ENCODE measurements at regions not wholly inside any gene's neighbourhood (a gene's known extent, or its start where the extent isn't known, plus 50 kb on each side); places are given as distances from the start of the nearest gene placed in this dataset.

DNA sequence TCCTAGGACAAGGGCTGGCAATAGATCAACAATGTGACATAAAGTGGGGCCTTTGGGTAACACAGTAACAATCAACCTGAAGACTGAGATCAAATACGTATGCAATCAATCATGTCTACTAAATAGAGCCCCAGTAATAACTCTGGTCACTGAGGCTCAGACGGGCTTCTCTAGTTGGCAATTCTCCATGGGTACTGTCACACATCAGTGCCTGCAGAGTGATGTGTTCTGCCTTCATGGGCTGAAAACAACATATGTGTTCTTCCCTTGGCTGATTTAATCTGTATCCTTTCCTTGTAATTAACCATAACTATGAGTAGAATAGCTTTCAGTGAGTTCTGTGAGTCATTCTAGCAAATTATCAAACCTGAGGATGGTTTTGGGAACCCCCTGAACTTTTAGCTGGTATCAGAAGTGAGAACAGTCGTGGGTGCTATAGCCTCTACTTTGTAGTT lies 113.6 kb downstream of the TMCO5A start:
- DNase-seq: no peak

DNA sequence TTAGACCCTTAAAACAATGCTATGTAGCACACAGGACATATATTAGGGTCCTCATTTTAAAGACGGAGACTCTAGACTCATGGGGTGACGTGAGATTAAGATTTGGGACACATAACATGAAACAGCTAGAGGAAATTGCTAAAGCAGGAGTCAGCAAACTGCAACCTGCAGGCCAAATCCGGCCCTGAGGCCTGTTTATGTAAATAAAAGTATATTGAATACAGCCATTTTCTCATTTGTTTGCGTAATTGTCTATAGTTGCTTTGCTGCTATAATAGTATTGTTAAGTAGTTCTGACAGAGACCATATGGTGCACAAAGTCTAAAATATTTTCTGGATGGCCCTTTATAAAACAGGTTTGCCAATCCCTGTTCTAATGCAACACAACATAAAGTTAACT lies 115.5 kb downstream of the TMCO5A start:
- DNase-seq: no peak

DNA sequence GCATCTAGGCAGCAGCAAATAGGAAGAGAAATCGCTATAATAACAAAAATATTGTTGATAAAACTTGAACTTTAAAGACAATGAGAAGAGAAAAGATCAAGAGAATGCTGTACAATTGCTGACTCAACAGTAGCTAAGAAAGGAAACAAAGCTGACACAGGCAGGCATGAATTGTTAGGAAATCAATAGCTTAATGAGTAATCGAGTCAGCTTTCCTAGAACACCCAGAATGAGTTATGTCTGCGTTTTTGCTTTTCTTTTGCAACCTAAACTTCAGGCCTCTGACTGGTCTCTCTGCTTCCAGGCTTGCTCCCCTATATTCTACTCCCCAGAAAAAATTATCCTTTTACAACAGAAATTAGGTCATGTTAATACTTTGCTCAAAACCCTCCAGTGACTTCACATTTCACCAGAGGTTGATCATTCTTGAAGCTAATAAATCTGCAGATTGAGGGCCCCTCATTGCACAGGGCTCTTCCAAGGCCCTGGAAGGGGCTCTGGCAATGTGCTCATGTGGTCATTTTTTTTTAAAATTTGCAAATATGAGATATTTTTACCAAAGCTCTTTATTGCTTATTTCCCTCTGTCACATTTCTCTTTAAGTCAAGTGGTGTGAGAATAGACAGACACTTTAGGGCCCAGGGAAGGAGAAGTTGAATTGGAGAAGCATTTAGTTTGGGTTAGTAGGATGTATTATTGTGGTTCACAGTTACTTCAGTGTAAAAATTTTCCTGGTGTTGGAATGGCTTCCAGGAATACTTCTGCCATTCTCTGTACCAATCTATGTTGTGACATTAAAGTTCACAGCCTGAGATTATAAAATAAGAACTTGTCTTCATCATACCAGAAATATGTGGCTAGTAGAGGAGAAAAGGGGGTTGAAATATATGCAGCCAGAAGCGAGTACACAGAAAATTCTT lies 116.3 kb downstream of the TMCO5A start:
- no peak for DNase-seq

DNA sequence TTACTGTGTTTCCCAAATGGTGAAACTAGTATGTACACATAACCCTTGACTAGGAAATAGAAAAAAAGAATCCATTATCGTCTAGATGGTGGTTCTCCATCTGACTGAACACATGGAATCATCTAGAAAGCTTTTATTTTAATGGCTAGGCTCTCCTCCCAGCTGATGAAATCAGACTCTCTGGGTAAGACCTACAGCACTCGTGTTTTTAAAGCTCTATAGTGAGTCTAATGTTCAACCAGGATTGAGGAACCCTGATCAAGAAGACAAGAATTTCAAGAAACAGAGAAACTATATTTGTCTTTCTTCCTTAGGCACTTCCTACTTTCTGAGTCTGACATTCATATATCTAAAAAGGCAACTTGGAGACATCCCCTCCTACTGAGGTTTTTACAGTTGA lies 118.8 kb downstream of the TMCO5A start:
- DNase-seq: no peak

DNA sequence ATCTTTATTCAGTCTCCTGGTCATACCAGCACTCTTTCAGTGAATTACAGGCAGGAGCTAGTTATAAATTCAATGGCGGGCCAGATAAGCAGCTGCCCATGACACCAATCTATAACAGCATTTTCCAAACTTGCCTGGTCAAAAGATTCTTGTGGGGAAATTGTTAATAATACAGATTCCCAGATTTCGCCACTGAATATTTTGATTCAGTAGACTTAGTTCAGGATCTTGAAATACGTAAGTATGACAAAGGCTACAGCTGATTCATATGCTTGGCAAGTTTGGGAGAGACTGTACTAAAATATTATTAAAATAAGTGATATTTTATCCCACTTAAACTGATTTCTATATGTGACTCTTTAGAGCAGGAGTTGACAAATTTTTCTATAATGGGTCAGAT lies 119.3 kb downstream of the TMCO5A start:
- no peak for DNase-seq

DNA sequence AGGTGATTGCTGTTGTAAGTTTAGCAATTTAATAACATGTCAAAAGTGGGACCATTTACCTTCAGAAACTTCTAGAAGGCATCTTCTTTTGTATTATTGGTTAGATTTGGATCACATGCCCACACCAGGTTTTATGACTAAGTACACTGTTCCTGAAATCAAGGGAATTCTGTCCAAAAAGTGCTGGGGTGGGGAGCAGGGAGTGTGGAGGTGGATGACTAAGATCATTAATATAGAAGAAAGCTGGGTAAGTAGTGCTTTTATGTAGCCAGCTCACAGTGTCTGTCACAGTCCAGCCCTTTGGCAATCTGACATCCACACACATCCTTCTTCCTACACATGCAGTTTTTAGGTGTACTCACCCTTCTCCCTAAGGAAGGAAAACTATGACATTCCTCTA lies 120.0 kb downstream of the TMCO5A start:
- no peak for DNase-seq

DNA sequence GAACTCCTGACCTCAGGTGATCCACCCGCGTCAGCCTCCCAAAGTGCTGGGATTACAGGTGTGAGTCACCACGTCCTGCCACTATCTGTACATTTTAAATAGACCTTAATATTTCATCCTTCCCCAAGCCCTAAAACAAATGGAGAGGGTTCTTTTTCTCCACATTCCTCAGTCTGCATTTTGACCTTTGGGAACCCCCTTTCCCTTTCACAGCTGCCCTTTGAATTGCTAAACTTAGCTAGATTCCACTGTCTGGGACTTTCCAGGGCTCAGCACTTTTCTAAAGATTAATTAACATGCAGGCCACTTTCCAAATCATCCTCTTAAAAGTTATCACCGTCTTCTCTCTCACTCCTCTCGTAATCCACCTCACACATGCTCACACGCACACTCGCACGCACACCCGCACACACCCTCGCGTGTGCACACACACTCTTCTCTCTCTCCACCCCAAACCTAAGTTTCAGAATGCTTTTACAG lies 124.2 kb downstream of the TMCO5A start:
- no peak for DNase-seq

DNA sequence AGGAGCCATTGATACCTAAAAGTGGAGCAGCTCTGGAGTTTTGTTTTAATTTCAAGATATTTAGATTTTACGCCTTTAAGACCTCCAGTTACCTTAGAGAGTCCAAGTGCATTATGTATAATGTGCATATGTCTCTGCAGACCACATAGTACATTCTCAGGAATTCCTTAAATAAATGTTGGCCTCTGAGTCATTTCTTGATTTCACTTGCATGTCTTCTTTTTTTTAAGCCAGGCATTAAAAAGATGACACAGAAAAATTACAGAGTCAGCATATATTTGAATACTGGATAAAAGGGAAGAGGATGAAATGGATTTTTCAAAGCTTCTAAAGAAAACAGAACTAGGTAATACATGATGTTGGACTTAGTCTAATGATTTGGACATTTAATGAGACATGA lies 125.2 kb downstream of the TMCO5A start:
- DNase-seq: no peak

DNA sequence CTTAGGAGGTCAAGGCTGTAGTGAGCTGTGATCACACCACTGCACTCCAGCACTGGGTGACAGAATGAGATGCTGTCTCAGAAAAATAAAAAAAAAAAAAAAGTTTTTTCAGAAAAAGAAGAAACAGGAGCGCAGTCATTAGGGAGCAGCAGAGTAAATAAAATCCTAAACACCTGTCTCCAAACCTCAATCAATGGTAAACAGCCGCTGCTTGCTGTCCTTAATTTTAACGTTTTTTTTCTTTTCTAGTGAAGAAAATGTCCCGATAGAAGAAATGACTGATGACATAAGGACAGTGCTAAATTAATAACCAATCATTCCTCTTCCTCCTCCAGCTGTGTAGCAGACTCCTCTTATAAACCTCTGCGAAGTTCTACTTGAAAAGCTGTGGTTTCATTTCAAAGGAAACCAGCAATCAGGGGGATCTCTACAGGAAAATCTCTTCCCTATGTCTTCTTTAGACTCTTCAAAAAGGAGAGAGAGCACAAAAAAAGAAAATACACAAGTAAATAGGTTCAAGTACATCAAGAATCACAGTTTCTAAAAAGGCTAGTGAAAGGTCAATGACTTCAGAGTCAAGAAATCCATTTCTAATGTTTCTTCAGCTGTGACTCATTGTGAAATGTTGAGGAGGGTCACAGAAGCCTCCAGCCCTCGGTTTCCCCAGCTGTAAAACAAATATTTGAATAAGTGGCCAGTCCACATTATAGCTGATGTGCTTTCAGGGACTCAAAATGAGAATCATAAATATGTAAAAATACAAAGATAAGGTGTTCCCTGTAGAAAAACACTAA lies 127.6 kb downstream of the TMCO5A start:
- no peak for DNase-seq

DNA sequence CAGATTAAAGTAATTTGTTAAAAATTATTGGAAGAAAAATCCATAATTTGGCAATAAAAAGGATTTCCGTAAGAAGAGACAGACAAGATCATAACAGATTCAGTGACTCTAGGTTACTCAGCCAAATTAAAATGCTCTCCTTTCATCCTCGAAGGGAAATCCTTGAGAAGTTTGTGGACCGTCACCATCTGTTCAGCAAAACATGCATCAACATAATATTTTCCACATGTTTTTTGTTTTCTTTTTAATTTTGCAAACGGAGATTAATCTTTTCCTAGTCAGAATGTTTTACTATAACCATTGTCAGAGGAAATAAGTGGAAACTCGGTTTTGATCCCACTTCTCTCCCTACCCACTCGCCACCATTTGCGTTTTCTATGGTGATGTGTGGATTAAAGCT lies 128.3 kb downstream of the TMCO5A start:
- no peak for DNase-seq

DNA sequence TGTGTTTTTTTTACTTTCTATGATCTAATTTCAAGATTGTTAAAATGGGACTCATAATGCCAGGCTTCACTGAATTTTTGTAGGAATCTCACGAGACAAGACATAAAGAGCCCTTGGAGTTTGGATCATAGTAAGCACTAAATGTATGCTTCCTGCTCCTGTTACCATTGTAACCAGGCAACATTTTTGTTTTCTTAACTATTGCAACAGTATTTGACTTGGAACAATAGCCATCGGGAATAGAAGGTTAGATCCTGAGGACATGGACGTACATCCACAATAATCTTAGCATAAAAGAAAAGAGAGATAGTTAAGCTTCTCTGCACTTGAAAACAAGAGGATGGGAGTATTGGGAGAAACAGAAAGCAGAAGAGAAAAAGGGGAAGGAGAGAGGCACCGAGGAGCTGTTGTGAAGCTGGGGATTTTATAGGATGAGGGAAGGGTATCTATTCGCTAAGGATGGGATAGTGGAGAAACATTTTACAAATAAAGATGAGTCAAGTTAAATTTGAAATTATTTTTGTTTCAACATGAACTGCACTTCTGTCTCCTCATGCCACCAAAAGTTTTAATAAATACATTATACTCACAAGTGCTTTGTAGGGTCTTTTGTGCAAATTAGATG lies 131.4 kb downstream of the TMCO5A start:
- no peak for DNase-seq

DNA sequence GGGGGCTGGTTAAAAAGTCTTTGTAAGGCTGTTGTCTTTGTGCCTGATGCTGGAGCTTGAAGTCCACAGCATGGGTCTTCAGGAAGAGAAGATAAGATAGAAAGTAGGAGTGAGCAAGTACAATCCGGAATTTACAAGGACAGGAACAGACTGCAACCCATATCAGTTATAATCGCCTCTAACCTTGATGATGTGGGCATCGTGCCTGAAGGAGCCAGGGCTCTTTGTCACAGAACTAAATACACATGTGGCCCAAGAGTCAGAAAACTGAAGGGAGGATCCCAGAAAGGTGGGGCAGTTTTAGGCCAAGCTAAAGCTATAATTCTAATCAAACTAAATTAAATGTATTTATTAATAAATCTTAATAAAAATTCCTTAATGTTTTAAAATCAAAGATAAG lies 132.2 kb downstream of the TMCO5A start:
- no peak for DNase-seq

DNA sequence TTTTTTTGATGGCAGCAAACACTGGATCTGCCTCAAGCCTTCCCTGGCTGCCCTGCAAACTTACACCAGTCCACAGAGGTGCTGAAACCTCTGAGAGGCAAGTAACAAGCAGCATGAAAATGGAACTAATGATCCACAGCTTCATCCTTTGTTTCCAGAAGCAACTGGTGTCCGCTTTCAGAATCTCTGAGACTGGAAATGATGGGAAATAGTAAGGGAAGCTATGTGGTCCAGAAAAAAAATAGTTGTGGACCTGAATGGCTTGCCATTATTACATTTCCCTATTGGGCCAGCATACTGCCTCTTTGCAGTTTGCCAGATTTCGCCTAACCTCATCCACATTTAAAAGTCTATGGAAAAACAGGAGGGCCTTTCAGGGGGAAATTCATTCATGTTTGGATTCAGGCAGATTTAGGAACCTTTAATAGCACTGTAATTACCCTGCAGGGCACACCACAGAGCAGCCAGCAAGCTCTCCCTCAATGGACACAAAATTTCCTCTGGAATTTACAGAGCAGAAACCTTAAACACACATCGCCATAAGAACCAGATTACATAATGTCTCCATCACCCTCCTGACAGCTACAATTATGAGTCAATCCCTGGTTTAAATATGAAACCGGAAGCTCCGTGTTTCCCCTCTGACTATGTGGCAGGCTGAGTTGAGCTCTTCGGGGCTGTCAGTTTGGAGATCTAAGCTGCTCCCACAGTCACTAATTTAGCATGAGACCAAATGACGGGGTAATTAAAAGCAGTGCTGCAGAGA lies 134.4 kb downstream of the TMCO5A start:
- peak; percentile 48 for DNase-seq

DNA sequence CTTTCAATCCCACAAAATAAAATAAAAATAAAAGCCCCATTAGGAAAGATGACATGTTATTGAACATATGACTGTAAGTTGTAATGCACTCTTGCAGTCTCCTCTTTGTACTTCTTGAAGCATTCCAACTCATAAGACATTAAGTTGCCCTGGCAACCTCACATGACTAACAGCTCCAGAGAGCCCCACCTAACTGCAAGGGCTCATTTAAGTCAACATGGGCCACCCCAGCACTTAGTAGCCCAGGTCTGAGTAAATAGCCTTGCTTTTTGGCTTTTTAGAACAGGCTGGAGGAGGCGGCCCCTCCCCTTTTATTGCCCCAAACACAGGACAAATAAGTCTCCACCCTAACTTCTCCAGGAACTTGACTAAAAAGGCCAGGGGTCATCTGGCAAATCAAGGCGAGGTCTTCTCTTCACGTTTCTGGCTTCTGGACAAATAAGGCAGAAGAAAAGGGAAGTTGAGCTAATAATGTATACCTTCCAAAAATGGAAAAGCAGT lies 135.1 kb downstream of the TMCO5A start:
- DNase-seq: peak; percentile 27

DNA sequence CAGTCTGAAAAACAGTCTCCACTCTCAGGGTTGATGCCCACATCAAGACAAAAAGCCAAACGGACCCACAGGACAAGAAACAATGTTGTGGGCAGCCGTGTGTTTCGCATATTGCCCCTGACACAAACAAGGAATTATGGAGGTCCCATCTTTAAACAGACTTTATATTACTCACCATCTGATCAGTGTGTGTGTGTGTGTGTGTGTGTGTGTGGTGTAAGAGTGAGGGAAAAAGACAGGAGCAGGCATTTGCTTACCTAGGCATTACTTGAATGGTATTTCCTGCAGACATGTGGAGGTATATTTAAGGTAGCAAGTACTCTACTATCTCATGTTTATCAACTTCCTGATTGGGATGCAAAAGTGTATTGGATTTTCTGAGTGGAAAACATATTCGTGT lies 136.3 kb downstream of the TMCO5A start:
- DNase-seq: no peak

DNA sequence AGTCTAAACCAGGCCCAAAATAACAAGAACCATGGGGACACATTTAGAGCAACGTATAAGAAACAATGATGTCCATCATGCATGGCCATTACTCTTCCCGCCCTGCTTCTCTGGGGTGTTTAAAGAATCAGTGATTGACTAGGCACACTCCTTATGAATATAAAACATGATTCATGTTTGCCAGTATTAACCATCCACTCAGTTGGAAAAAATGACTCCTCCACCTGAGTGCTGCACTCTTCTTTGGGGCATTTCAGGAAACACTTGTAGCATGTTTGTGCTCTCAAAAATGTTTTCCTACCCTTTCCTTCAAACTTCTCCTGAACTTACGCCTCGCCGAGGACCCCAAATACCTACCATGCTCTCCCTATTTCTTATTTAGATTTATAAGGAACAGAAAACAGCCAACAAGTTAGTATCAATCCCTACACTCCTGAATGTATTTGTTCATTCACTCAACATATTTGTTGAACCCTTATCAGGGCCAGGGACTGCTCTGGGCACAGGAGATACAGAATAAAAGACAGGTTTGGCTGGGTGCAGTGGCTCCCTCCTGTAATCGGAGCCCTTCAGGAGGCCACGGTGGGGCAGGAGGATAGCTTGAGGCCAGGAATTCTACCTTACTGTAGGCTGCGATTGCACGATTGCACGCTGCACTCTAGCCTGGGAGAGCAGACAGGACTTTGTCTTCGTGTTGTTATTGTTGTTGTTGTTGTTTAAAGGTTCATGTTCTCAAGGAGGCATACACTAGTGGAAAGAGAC lies 137.0 kb downstream of the TMCO5A start:
- DNase-seq: no peak

DNA sequence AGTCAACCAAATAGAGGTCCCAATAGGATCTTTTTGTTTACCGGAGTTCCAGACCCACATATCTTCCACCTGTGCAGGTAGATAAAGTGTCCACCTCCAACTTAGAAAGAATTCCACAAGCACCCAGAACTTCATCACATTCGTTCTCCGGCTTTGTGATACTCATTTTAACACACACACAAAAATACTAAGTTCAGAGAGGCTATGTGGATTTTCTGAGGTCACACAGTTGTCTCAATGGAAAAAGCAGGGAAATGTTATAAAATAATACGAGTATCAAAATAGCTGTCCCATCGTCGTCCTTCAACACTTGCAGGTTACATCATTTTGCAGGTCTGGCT lies 137.5 kb downstream of the TMCO5A start:
- DNase-seq: no peak

DNA sequence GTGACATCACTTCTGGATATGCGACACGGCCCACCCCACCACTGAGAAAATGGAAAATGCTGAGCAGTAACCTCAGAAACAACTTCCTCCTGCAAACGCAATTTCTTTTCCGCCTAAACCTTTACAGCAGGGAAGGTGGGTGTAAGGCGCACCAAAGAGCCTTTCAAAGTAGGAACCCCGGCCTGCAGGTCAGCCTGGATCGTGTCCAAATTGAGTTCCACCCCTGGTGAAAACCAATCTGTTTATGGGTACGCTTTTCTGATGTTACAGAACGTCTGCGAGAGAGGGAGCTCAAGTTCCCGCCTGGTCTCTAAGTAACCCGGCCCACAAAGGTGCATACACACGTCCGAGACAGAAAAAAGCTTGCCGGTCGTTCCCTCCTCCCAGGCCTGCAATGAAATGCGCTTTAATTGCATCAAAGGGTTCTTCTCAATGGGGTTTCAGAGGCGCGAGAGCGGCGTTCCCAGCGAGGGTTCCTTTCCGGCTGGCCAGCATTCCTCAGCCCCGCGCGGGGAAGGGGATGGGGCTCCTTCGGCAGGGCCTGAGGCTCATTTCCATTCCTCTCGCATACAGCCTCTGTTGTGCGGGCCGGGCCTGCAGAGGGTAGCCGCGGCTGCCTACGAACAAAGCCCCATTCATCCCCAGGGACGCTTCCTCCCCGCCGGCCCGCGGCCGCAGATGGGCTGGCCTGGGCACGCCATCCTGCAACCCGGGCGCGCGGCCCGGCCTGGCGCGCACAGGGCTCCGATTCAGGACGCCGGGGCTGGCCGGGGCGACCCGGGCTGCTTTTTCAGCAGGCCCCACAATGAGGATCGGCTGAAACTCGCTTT lies 138.1 kb downstream of the TMCO5A start:
- DNase-seq: no peak

DNA sequence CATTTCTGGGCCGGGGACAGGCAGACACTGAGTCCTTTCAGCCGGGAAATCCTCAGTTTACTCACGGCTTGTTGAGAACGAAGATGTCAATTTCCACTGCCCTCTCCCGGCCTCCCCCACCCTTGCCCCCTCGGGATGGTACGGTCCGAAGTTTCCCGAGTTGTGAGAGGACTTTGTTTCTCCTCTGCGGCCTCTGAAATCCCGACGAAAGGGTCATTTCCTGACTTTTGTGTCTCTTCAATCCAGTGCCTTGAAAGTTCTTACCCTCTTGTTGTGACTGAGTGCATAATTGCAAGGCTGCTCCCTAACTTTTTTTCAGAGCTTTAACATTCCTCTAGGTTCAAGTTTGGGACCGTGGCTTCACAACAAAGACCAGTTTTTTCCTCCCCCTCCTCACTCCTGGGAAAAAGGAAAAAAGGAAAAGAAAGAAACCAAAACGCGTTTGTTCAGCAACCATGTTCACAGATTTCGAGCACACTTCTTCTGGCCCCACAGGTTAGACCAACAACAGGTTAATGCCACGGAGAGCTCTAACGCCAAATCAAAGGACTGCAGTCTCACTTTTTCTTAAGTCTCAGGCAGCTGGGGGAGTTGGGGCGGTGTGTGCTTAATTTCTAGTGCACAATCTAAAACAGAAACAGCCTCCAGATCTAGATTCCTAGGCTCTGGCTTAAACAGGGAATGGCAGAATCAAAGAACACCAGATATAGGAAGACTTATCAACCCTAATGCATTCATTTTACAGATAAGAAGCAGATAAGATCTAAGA lies 138.9 kb downstream of the TMCO5A start:
- DNase-seq: no peak

DNA sequence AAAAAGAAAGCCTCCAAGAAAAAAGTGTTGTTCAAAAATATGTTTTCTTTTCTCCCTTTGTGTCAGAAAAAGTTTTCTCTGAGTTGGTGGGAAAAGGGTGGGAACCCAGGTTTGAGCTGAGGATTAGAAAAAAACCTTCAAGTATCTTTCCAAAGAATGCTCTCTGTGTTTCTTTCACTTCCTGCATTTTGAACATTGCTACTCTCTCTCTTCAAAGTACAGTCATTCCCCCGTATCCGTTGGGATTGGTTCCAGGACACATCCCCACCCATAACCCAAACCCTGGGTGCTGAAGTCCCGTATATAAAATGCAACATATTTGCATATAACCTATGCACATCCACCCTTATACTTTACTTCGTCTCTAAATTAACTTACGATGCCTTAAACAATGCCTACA lies 139.6 kb downstream of the TMCO5A start:
- no peak for DNase-seq
